Chondrocyte (in vitro differentiated cells): ENCODE measurements at regions not wholly inside any gene's neighbourhood (a gene's known extent, or its start where the extent isn't known, plus 50 kb on each side); places are given as distances from the start of the nearest gene placed in this dataset.

Experiments used
- DNase-seq: peaks from one replicate; pipeline ENCODE4 v3.0.0; 2021; ENCODE audit warnings: mixed read lengths, low spot score
- H3K27ac Mint-ChIP-seq: one replicate; pipeline ENCODE4 v1.8.0; 2021; ENCODE audit warnings: mild to moderate bottlenecking, moderate library complexity, mixed read lengths; ENCODE audit not compliant: unreplicated experiment
- H3K27me3 Mint-ChIP-seq: 2 replicates; pipeline ENCODE4 v1.8.0; 2021; ENCODE audit warnings: low read depth, mixed read lengths
- H3K36me3 Mint-ChIP-seq: 2 replicates; pipeline ENCODE4 v1.8.0; 2021; ENCODE audit warnings: low read depth, mixed read lengths
- H3K4me1 Mint-ChIP-seq: 2 replicates; pipeline ENCODE4 v1.8.0; 2021; ENCODE audit warnings: low read depth, mild to moderate bottlenecking, mixed read lengths
- H3K4me3 Mint-ChIP-seq: one replicate; pipeline ENCODE4 v1.8.0; 2021; ENCODE audit warnings: mild to moderate bottlenecking, moderate library complexity, mixed read lengths; ENCODE audit not compliant: unreplicated experiment
- H3K9me3 Mint-ChIP-seq: 2 replicates; pipeline ENCODE4 v1.8.0; 2021; ENCODE audit warnings: low read depth, mixed read lengths
- TF ChIP-seq, protein P1 (sequence below): fragments of 200-600 bp; sonication (generic); IDR thresholded peaks from 2 replicates; pipeline ENCODE4 v1.5.0; 2021; ENCODE audit warnings: antibody characterized with exemption, mild to moderate bottlenecking, moderate library complexity

DNA sequence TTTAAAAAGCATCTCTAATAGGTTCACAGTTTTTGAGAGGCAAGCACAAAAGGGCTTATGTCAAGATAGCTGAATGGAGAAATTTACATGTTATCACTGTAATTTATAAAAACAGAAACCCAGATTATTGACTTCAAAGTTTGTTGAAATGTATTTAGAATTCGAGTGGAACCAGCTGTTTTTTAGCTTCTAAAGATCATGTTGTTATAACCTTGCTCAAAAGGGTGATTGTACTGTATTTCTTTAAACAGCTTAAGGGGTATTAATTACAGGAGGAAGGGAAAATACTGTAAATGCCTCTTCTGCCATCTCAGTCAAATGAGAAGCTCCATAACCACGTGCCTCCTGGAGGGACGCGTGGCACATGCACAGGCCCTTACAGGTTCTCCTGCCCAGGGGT is 156.2 kb upstream of the MGMT start:
- Mint-ChIP-seq H3K27ac (no peak overlapping the region), H3K36me3 (no peaks in the 10 kb centered on the region), H3K27me3 (peaks cover 2% of the 10 kb centered on the region), H3K4me3 (no peak overlapping the region), H3K4me1 (peaks cover 2% of the 10 kb centered on the region), H3K9me3 (peaks cover 5% of the 10 kb centered on the region)
- DNase-seq: no peak
- TF ChIP-seq, protein P1, sequence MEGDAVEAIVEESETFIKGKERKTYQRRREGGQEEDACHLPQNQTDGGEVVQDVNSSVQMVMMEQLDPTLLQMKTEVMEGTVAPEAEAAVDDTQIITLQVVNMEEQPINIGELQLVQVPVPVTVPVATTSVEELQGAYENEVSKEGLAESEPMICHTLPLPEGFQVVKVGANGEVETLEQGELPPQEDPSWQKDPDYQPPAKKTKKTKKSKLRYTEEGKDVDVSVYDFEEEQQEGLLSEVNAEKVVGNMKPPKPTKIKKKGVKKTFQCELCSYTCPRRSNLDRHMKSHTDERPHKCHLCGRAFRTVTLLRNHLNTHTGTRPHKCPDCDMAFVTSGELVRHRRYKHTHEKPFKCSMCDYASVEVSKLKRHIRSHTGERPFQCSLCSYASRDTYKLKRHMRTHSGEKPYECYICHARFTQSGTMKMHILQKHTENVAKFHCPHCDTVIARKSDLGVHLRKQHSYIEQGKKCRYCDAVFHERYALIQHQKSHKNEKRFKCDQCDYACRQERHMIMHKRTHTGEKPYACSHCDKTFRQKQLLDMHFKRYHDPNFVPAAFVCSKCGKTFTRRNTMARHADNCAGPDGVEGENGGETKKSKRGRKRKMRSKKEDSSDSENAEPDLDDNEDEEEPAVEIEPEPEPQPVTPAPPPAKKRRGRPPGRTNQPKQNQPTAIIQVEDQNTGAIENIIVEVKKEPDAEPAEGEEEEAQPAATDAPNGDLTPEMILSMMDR: no peak

DNA sequence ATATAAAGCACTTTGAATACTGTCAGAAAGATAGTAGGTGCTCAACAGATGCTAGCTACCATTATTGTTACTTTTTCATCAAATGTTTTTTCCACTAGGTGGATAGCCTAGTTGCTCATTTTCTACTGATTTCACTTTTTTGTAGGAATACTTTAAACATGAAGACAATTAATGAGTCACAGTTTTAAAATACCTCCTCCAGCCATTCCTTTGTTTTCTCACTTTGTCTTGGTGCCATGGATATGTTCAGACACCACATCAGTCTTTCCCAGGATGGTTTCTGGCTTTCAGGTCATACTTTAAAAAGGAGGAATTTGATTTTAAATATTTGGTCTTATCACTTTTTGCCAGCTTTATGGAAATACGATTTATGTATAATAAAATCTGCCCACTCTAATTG is 147.1 kb upstream of the MGMT start:
- Mint-ChIP-seq H3K4me1 (no peaks in the 10 kb centered on the region), H3K36me3 (peaks cover 1% of the 10 kb centered on the region), H3K9me3 (peaks cover 34% of the 10 kb centered on the region), H3K27ac (no peak overlapping the region), H3K27me3 (peaks cover 8% of the 10 kb centered on the region), H3K4me3 (no peak overlapping the region)
- DNase-seq: no peak
- TF ChIP-seq, protein P1: no peak

DNA sequence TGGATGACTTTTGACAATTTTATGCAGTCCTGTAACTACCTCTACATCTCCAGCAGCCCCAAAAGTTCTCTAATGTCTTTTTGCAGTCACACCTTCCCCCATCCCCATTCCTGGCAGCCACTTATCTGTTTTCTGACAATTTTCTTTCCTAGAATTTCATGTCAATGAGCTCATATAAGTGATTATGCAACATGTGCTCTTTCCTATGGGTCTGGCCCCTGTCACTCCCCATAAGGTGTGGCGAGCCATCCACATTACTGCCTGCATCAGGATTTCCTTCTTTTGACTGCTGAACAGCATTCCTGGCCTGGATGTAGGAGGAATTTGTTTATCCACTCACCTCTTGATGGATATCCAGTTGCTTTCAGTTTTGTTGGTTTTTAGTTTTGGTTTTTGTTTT is 146.7 kb upstream of the MGMT start:
- Mint-ChIP-seq H3K9me3 (peaks cover 34% of the 10 kb centered on the region), H3K27me3 (peaks cover 8% of the 10 kb centered on the region), H3K4me1 (no peaks in the 10 kb centered on the region), H3K27ac (no peak overlapping the region), H3K36me3 (peaks cover 1% of the 10 kb centered on the region), H3K4me3 (no peak overlapping the region)
- TF ChIP-seq, protein P1: no peak
- DNase-seq: no peak

DNA sequence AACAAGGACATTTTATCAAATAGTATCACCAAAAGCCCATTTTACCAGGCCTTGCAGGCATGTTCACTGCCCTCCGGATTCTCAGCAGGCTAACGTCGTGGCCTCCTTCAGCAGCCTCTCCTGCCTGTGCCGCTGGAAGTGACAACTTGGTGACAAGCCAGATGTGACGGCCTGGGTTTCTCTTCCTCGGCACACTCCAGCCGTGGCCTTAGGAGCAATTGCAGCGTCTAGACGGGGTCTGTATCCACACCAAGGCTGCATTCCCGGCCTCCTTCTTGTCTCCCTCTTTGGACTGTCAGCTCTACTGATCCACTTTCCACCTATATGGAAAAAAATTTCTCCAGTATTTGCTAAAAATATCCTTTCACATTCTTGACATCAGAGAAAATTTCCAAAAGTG is 145.3 kb upstream of the MGMT start:
- Mint-ChIP-seq H3K4me3 (no peak overlapping the region), H3K27me3 (peaks cover 8% of the 10 kb centered on the region), H3K9me3 (peaks cover 25% of the 10 kb centered on the region), H3K27ac (no peak overlapping the region), H3K4me1 (no peaks in the 10 kb centered on the region), H3K36me3 (no peaks in the 10 kb centered on the region)
- TF ChIP-seq, protein P1: no peak
- no peak for DNase-seq

DNA sequence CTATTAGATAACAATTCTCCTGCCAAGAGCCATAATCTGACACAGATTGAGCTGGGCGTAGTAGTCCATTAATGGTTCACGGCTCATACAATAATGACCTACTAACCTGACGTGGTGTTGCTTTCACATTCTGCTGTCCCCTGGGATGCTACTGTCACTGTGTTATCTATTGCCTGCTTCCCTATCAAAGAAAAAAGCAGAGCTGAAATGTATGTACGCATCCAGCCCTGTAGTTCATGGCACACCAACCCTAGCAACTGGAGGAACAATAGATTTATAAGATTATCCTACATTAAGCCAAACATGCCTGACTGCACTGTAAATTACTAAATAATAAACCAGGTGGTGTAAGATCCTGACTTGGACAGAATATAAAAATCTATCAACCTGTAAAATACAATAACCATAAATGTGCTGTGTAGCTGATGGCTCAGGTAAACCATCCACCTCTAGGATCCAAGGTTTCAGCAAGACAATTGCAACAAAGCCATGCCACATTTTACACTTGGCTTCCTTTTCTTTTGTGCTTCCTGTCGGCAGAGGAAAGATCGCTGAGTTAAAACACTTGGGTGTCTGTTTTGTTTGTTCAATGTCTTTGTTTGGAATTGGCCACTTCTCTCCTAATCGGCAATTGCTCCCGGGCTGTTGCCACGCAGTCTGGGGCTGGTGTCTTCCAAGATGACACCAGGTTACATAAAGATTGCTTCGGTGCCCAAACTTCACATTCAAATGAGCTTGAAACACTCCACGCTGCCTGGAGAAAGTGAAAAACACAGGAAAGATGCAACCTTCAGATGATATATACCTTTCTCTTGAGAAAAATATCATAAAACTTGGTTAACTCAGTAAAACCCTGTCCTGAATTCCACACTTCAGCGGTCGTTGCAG is 143.9 kb upstream of the MGMT start:
- H3K36me3 Mint-ChIP-seq: no peaks in the 10 kb centered on the region
- H3K4me3 Mint-ChIP-seq: no peak overlapping the region
- TF ChIP-seq, protein P1: no peak
- peaks cover 8% of the 10 kb centered on the region for H3K27me3 Mint-ChIP-seq
- H3K4me1 Mint-ChIP-seq: no peaks in the 10 kb centered on the region
- no peak overlapping the region for H3K27ac Mint-ChIP-seq
- peaks cover 16% of the 10 kb centered on the region for H3K9me3 Mint-ChIP-seq
- DNase-seq: no peak
